NCI-H187 (cell line): ENCODE measurements at regions not wholly inside any gene's neighbourhood (a gene's known extent, or its start where the extent isn't known, plus 50 kb on each side); places are given as distances from the start of the nearest gene placed in this dataset.
"Not testable (repeated sequence)": the region's sequence is repeated elsewhere in the genome, so short reads cannot be mapped to it uniquely, and the experiment has no call there.

Source experiments
- DNase-seq, 2 experiments: peaks; one replicate each; lab custom pipeline; 2025; lab: John Stamatoyannopoulos, UW

DNA sequence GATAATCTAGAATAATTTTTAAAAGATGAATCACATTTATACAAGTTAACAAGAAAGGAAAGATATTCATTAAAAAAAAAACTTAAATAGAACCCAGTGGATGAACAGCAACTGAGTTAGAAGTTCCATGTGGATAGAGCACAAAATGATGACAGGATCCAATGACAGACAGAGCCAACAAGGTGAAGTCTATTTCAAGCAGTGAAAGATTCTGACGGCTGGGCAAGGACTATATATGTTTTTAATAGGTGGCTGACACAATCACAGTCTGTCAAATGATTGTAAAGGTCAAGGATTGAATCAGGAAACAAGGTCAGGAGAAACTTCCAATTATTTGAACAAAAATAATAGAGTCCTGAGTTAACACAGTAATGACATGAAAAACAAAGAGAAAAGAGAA lies 1460.0 kb upstream of the CDH8 start:
- no peak for DNase-seq

DNA sequence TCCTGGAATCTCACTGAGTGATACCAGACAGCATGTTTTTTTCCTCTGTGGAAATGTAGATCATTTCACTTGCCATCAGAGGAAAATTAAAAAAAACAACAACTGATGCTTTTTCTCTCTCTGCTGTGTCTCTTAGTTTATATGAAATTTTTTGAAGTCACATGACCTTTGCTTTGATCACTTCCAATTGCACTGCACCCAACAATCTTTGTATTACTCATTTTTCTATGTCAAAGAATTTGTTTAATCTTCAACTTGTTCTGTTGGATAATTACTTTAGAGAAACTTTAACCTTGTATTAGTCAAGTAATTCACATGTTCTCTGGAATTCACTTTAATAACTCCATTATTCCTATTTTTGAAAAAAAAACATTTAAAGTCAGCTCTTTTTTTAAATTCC lies 1452.7 kb upstream of the CDH8 start:
- no peak for DNase-seq

DNA sequence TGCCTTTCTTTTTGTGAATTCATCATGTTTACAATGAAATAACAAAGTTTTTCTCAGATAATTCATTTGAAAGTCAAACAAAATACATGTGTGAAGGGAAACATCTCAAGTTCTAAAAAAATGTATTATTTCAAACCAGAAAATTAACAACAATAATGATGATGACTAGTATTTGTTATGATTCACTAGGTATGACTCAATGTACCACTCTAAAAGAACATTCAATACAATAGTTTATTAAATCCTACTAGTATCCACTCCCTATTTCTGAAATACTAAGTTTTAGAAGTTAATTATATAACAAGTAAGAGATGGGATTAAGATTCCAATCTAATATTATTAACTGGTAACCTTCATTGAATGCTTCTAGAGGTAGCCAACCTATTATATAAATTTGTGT lies 1444.8 kb upstream of the CDH8 start:
- no peak for DNase-seq

DNA sequence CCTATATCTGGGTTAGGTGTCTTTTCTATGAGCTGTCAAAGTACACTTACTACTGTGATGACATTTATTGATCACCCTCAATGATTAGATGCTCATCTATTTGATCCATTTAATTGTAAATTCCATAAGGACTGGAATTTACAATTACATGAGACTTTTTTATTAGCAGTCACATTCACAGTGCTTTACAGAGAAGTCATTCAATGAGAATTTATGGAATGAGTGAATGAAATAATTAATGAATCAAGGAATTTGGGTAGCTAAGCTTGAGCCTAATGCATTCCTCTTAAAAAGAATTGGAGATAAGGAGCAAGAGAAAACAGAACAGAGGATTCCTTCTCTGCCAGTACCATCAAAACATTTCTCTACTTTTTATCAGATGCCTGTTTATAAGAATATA lies 1437.5 kb upstream of the CDH8 start:
- DNase-seq = no peak

DNA sequence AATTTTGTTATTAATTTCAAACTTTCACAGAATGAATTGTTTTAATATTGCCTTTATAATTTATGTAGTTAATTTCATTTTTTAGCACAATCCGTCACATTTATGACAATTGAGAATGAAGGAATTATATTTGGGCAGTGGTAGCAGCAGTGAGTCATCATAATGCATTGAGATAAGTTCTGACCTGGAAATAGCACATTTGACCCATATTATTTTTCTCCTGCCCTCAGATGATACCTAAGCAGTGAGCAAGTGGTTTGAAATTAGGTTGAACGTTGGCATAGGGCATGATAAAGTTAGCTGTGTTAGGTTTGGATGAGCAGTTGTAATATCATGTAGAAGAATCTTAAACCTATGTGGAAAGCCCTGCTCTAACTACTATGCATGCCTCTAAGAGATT lies 1431.3 kb upstream of the CDH8 start:
- no peak for DNase-seq

DNA sequence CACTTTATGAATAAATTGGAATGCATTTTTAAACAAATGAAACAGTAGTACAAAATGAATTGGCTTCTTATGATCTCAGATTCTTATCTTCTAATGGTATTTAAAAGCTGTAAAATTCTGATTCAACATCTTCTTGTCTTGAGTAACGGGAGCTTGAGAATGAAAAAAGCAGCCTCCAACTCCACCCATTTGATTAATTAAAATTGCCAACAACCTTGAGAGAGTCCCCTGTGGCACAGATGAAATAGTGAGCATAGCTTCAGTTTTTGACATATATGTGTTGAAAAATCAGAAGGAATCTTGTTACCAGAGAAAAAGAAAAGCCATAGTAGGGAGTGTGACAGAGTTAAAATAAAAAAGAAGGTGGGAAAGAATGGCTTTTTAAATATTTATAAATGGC lies 1426.1 kb upstream of the CDH8 start:
- DNase-seq = no peak

DNA sequence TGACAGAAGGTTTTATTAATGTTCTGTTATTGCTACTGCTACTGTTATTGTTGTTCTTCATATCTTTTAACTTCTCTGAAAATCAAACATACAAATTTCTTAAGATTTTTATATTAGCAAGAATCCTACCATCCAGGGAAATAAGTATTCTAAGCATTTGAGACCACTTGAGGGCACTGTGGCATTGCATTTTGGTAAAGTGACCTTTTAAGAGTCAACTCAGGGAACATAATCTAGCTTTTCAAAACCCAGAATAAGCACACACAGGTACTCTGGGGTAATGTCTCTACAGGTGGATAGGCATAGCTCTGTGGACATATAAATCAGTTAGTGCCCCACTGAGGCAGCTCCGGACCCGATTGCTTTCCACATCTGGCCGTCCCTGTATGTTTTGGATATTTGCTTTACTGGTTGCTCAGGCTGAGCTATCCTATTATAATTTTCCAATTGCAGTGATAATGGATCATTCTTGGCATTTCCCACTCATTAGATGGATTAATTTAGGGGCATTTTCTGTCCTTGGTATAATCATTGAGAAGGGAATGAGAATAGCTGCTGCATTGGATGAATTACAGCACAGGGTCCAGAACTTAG lies 1425.1 kb upstream of the CDH8 start:
- DNase-seq = peak in 1 of 2 experiments; percentile 4

DNA sequence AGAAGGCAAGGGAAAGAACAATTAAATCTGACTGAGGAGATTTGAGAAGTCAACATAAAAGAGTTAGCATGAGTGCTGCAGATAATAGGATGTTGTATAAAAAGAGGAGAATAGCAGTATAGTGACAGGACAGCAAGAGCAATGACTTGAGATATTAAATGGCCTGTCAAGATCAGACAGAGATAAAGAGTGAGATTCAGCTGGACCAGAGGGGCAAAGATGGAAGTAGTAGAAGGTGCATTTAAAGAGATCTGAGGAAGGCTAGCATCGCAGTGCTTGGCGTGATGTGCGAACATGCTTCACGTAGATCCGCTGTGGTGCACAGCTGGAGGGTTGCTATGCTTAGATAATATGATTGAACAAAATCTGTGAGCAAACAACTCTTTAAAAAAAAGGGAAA lies 1422.6 kb upstream of the CDH8 start:
- no peak for DNase-seq

DNA sequence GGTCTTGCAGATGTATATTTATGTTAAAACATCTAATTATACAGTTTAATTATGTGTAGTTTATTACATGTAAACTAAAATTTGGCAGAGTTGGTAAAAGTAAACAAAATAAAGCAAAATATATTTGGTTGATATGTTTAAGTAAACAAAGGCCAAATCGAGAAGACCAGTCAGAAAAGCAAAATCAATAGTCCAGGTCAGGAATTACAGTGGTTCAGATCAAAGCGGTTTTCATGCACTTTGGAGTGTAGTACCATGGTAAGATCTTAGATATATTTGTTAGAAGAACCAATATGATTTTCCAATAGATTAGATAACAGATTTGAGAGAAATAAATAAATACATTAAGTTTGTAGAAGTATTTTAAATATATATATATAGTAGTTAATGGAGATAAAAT lies 1421.6 kb upstream of the CDH8 start:
- no peak for DNase-seq

DNA sequence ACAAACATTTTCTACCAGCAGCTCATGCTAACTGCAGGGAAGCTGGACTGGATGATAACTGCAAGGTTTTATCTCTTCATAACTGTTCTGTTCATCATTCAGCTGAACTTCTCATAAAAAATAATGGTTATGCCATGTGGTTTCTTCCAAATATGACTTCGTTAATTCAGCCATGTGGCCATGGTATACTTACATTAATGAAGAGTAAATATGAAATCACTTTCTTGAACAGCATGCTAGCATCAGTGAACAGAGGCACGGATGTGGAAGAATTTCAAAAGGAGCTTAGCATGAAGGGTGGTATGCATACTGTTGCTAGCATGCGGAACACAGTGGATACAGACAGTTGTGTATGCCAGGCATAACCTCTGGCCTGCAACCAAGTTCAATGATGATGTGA lies 1417.0 kb upstream of the CDH8 start:
- DNase-seq = no peak

DNA sequence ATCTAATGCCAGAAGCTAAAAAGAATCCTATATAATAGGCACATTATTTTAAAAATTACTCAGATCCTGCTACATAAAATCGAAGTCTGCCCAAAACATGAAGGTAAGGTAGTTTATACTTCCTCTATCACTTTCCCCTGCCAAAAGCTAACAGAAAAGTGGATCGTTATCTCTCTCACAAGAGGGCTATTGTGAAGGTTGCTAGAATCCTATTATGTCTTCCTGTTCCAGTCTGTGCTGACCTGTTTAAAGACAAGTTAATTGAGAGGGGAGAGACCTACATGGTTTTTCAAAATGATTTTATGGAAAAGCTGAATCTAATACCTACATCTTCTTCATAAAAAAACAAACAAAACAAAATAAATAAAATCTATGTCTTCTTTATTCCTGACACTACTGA lies 1410.9 kb upstream of the CDH8 start:
- DNase-seq = no peak

DNA sequence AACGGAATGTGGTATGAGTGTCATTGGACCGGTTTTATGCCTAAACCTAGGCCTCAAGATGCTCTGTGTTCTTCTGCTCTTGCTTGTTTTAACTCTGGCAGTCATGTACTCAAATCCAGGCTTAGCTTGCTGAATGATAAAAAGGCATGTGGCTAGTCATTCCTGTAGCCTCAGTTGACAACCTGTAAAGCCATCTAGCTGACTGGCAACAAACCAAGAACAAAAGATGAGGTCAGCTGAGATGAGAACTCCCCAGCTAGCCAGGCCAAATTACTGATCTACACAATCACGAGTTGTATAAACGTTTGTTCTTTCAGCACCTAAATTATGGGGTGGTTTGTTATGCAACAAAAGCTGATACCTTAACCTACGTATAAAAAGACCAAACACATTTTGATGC lies 1406.0 kb upstream of the CDH8 start:
- no peak for DNase-seq

DNA sequence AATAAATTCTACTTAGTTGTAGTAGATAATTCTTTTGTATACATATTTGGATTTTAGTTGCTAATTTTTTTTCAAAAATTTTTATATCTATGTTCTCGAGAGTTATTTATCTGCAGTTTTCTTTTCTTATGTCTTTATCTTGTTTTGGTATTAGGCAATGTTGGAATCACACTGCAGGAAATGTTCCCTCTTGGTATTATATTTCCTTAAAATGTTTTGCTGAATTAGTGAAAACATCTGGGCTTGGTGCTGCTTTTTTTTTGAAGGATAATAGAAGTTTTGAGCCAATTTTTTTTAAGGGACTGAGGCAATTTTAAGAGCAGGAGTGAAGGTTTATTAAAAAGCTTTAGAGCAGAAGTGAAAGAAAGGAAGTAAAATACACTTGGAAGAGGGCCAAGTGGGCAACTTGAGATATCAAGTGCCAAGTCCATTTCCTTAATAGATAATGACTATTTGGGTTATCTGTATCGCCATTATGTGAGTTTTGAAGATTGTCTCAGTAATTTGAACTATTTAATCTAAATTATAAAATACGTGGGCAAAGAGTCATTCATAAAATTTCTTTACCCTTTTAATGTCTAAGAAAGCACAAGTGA lies 1390.1 kb upstream of the CDH8 start:
- no peak for DNase-seq

DNA sequence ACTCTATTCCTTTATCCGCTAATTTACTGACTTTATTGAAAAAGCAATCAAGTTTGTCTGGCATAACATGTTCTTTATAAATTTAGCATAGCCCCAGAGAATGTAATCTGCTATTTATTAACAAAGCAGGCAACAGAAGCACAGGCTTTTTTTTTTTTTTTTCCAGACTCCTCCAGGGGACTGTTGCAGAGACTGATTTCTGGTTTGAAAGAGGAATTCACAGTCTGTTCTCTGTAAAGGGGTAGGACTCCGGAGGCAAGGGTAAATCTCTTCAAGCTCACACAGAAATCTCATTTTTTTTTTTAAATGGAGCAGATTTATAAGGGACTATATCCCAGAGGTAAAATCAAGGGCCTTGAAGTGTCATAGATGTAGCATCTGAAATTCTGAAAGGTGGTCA lies 1386.5 kb upstream of the CDH8 start:
- no peak for DNase-seq

DNA sequence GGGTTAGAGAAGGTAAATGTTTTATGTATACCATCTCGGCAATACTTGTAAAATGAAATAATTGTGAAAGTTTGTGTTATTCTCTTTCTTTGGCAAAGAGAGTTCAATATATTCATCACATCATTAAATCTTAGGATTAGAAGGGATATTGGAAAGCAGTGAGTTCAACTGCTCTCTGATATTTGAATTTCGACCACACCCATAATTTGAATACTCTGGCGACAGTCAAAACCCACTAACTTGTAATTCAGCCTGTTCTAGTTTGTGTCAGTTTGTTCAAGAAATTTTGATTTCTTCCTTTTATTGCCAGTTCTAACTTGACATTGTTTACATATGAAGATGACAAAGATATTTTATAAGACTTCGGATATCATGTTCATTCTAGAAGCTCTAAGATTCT lies 1380.5 kb upstream of the CDH8 start:
- DNase-seq = no peak

DNA sequence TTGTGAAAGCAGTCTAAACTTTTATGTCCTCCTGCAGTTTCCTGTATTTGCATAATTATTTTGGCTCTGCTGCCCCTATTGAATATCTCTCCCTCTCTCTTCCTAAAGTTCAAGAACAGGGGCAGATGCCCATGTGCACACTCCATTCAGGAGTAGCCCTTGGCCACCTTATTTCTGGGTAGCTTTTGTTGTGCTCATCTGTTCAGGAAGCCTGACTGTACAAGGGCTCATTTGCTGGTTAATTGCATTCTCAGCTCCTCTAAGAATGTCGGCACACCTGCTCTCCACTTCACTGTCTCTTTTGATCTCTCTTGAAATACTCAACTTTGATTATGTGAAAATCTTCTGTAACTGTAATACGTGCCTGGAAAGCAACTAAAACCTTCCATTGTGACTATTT lies 1378.8 kb upstream of the CDH8 start:
- DNase-seq = peak in 1 of 2 experiments; percentile 13

DNA sequence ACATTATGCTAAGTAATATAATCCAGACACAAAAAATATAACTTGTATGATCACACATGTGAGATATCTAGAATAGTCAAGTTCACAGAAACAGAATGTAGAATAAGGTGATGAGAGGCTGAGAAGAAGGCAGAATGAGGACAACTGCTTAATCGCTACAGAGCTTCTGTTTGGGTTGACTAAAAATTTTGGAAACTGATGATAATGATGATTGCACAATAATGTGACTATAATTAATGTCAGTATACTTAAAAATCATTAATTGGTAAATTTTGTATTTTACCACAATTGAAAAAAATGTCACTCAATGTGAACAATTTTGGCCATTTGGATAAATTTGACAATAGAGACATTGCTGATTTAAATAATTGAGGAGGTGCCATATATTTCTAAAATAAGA lies 1374.4 kb upstream of the CDH8 start:
- DNase-seq = no peak

DNA sequence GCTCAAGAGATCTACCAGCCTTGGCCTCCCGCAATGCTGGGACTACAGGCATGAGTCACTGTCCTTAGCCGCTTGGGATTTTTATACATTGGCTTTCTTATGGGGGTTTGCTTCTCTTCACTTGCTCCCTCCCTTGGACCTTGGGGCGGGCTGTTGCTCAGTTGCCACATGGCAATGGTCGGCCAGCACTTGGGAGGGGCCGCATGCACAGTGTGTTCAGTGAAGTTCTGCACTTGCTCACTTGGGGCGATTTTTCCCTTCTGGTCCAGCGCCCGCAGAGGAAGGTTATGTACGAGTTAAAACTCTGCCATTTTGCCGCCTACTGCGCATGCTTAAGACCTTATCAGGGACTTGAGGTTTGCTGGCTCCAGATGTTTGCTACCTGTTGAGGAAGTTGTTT lies 1367.6 kb upstream of the CDH8 start:
- DNase-seq = no peak

DNA sequence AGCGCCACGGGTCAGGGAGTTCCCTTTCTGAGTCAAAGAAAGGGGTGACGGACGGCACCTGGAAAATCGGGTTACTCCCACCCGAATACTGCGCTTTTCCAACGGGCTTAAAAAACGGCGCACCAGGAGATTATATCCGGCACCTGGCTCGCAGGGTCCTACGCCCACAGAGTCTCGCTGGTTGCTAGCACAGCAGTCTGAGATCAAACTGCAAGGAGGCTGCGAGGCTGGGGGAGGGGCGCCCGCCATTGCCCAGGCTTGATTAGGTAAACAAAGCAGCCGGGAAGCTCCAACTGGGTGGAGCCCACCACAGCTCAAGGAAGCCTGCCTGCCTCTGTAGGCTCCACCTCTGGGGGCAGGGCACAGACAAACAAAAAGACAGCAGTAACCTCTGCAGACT lies 1352.0 kb upstream of the CDH8 start:
- not testable (repeated sequence) for DNase-seq

DNA sequence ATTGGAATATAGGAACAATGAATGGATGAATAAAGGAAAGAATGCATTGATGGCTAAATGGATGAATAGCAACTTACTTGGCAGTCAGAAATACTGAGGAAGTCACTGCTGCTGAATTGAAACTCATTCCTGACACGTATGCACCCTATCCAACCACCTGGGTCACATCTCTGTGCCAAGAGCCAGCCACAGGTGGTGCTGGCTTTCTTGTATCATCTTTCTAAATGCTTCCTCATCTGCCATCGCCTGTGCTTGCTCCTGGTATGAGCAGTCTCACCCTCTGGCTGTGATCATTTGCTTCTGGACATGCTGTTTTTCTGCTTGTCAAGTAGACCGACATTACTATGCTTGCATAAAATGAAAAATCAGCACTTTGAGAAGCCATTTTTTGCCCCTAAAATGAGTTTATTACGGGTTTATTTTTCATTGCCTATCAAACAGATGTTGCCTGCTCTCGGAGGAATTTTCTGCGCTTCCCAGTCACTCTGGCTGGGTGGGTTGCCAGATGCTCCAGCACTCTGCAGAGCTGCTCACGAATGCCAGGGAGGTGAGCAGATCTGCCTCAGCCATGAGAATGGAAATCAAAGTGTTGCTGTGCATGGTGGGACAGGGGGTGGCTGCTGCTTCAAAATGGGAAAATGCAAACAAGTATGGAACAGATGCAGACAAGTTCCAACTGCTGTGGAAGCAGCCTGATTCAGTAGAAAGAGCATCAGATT lies 1349.6 kb upstream of the CDH8 start:
- DNase-seq = no peak

DNA sequence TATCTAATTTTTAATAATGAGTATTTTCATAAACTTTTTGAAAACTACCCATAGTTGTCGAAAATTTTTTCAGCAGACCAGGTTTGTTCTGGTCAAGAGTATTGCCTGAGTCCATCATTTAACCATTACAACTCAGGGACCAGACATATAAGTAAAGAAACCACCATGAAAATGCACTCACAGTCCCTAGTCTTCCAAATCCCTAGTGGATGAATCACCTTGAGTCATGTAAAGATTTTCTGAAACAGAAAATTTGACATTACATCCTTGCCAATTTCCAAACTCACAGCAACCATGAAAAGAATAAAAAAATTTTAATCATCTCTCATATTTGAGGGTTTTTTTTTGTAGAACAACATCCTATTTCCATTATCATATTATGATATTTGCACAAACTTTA lies 1337.5 kb upstream of the CDH8 start:
- DNase-seq = no peak

DNA sequence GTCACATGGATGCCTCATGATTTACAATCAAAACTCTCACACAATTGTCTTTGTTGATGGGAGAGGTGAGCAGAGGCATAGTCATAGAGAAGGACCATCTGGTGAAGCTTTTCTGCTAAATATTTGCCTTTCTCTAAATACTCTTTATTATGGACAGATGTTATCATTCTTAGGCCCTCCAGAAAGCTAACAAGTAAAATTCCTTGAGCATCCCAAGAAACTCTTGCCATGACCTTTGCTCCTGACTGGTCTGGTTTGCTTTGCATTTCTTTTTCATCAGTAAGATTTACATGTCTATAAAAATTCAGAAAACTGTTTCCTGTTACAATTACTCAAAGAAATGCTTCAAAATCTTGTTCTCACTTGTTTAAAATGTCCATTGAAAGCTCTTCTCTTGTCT lies 1336.6 kb upstream of the CDH8 start:
- no peak for DNase-seq

DNA sequence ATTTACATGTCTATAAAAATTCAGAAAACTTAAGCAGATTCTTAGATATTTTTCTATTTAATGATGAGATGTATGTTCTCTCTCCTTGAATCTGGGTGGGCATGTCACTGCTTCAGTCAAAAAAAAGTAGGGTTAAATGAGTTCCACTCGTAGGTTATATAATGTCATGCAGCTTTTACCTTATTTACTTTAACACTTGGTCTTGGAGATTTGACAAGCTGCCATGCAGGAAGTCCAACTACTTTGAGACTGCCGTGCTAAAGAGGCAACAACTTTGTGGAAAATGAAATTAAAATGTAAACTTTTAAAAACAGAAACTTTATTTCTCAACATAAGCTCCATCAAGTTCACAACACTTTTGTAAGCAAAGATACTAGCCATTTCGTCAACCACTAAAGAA lies 1336.0 kb upstream of the CDH8 start:
- no peak for DNase-seq
